B cell (primary cell): ENCODE measurements at regions not wholly inside any gene's neighbourhood (a gene's known extent, or its start where the extent isn't known, plus 50 kb on each side); places are given as distances from the start of the nearest gene placed in this dataset.
"Not testable (repeated sequence)": the region's sequence is repeated elsewhere in the genome, so short reads cannot be mapped to it uniquely, and the experiment has no call there.

Source experiments
- ATAC-seq: fragments of 200-7000 bp; cut with Tn5 transposase; one replicate; pipeline ENCODE4 v1.10.0; 2021; ENCODE audit warnings: low read depth, mild to moderate bottlenecking, moderate number of reproducible peaks, moderate library complexity
- CTCF ChIA-PET: fragments of 350-600 bp; sonication (Branson Sonifier 250); formaldehyde crosslinking; loops from one replicate; lab custom pipeline; 2021; ENCODE audit warnings: antibody characterized with exemption, inconsistent platforms; lab: Charles Lee
- POLR2A ChIA-PET: fragments of 350-600 bp; sonication (Branson Sonifier 250); formaldehyde crosslinking; loops from one replicate; lab custom pipeline; 2021; ENCODE audit warnings: antibody characterized with exemption; lab: Charles Lee
- DNase-seq: peaks from one replicate; pipeline ENCODE4 v3.0.0; 2013
- H2AFZ ChIP-seq: 2 replicates; pipeline ENCODE4 v1.6.1; 2012; ENCODE audit warnings: mild to moderate bottlenecking, low read depth, low read length; ENCODE audit not compliant: insufficient read depth, poor library complexity, severe bottlenecking
- H3K27ac ChIP-seq, 2 donors: 1 replicate in 1 of 2; 2 replicates in 1 of 2; pipeline ENCODE4 v1.5.1; 2012 to 2013; ENCODE audit warnings: low read length in 2 of 2, mild to moderate bottlenecking in 2 of 2, moderate library complexity in 1 of 2
- H3K27me3 ChIP-seq, 4 experiments: fragments of 200-600 bp in 1 of 4; sonication (generic) in 1 of 4; replicated peaks in 1 of 4; 1 replicate in 2 of 4; 2 replicates in 2 of 4; pipeline versions ENCODE4 v1.6.1 to v1.7.0; 2013 to 2016; ENCODE audit warnings: low read length in 3 of 4, mild to moderate bottlenecking in 2 of 4, mixed read lengths in 1 of 4, moderate library complexity in 1 of 4; ENCODE audit not compliant: insufficient read depth in 4 of 4, control insufficient read depth in 3 of 4; ENCODE audit errors: control extremely low read depth in 1 of 4
- H3K36me3 ChIP-seq, 2 experiments: replicated peaks in 1 of 2; 1 replicate in 1 of 2; 2 replicates in 1 of 2; pipeline versions ENCODE4 v1.6.1 to v1.7.1; 2013; ENCODE audit warnings: low read length in 1 of 2; ENCODE audit not compliant: insufficient read depth in 2 of 2, control insufficient read depth in 1 of 2; ENCODE audit errors: control extremely low read depth in 1 of 2, extremely low read depth in 1 of 2
- H3K4me1 ChIP-seq, 2 donors: fragments of 200-600 bp in 1 of 2; sonication (generic) in 1 of 2; 1 replicate in 1 of 2; 2 replicates in 1 of 2; pipeline versions ENCODE4 v1.5.1 to v1.6.1; 2013 to 2017; ENCODE audit warnings: low read length in 2 of 2; ENCODE audit not compliant: control insufficient read depth in 2 of 2, insufficient read depth in 2 of 2
- H3K4me2 ChIP-seq: replicated peaks from 2 replicates; pipeline ENCODE3; 2012; ENCODE audit warnings: mild to moderate bottlenecking, low read depth, low read length; ENCODE audit not compliant: poor library complexity, severe bottlenecking
- H3K4me3 ChIP-seq, 5 experiments: fragments of 200-600 bp in 1 of 5; sonication (generic) in 1 of 5; 1 replicate in 3 of 5; 2 replicates in 2 of 5; pipeline versions ENCODE4 v1.5.1 to v1.7.0; 2011 to 2016; ENCODE audit warnings: low read length in 4 of 5, mild to moderate bottlenecking in 4 of 5, low read depth in 2 of 5, control low read depth in 1 of 5, moderate library complexity in 1 of 5; ENCODE audit not compliant: insufficient read depth in 1 of 5; ENCODE audit errors: control extremely low read depth in 1 of 5, extremely low read depth in 1 of 5
- H3K79me2 ChIP-seq: fragments of 200-600 bp; sonication (generic); one replicate; pipeline ENCODE4 v1.6.0; 2016; ENCODE audit warnings: low read length; ENCODE audit not compliant: control insufficient read depth, insufficient read depth
- H3K9ac ChIP-seq: fragments of 200-600 bp; sonication (generic); 2 replicates; pipeline ENCODE4 v1.6.1; 2017; ENCODE audit warnings: mild to moderate bottlenecking, low read length, moderate library complexity
- H3K9me3 ChIP-seq, 3 donors: one replicate each; pipeline versions ENCODE4 v1.6.1 to v1.7.1; 2013; ENCODE audit warnings: low read length in 2 of 3; ENCODE audit not compliant: control insufficient read depth in 2 of 3, insufficient read depth in 1 of 3; ENCODE audit errors: control extremely low read depth in 1 of 3
- H4K20me1 ChIP-seq: 2 replicates; pipeline ENCODE4 v1.6.0; 2012; ENCODE audit warnings: mild to moderate bottlenecking, low read length; ENCODE audit not compliant: insufficient read depth, control insufficient read depth, poor library complexity, severe bottlenecking
- H3K27ac Mint-ChIP-seq: one replicate; pipeline ENCODE4 v1.8.0; 2021; ENCODE audit warnings: mixed read lengths
- H3K27me3 Mint-ChIP-seq: one replicate; pipeline ENCODE4 v1.8.0; 2021; ENCODE audit warnings: mixed read lengths
- H3K4me1 Mint-ChIP-seq: one replicate; pipeline ENCODE4 v1.8.0; 2021; ENCODE audit warnings: mixed read lengths
- H3K4me3 Mint-ChIP-seq: one replicate; pipeline ENCODE4 v1.8.0; 2021; ENCODE audit warnings: mixed read lengths
- H3K9me3 Mint-ChIP-seq: one replicate; pipeline ENCODE4 v1.8.0; 2022; ENCODE audit warnings: mixed read lengths; ENCODE audit not compliant: insufficient read depth
- WGBS: methylation state at CpG from one replicate; pipeline ENCODE4 v1.1.5; 2013; ENCODE audit warnings: missing lambda C conversion rate; ENCODE audit not compliant: insufficient coverage; 5-methylcytosine and 5-hydroxymethylcytosine counted together
- intact Hi-C: fragments of 100-400 bp; cut with micrococcal nuclease; formaldehyde crosslinking; loops from one replicate; pipeline ENCODE4 v1.10.0; 2022

- H3K4me2 ChIP-seq, H3K27me3 Mint-ChIP-seq, H2AFZ ChIP-seq, H3K4me1 ChIP-seq, H3K27me3 ChIP-seq, H3K9ac ChIP-seq, H3K79me2 ChIP-seq, H3K36me3 ChIP-seq, H3K4me3 Mint-ChIP-seq, POLR2A ChIA-PET, CTCF ChIA-PET, ATAC-seq, DNase-seq, H3K9me3 ChIP-seq, H3K9me3 Mint-ChIP-seq, H3K4me3 ChIP-seq, H4K20me1 ChIP-seq, H3K27ac ChIP-seq, intact Hi-C loops, H3K4me1 Mint-ChIP-seq, H3K27ac Mint-ChIP-seq: not testable (repeated sequence)
- no CpG with 5 or more reads among the region's 8 CpGs for WGBS
Observed at GRCh38 chr10:46768515-46769291, 142.5 kb upstream of the PTPN20 start.

GRCh38 chr10:46773178-46773896 lies 137.9 kb upstream of the PTPN20 start:
- H4K20me1 ChIP-seq, ATAC-seq, H3K79me2 ChIP-seq, H3K27me3 ChIP-seq, H3K4me1 ChIP-seq, H3K4me3 Mint-ChIP-seq, H3K4me3 ChIP-seq, H2AFZ ChIP-seq, H3K9ac ChIP-seq, H3K27ac ChIP-seq, CTCF ChIA-PET, H3K27ac Mint-ChIP-seq, DNase-seq, H3K9me3 Mint-ChIP-seq, intact Hi-C loops, H3K36me3 ChIP-seq, H3K27me3 Mint-ChIP-seq, H3K4me1 Mint-ChIP-seq, H3K4me2 ChIP-seq, H3K9me3 ChIP-seq, POLR2A ChIA-PET: not testable (repeated sequence)
- no CpG with 5 or more reads among the region's 15 CpGs for WGBS

- H3K4me1 ChIP-seq, H3K27ac Mint-ChIP-seq, ATAC-seq, H3K27ac ChIP-seq, intact Hi-C loops, H3K27me3 Mint-ChIP-seq, H3K4me1 Mint-ChIP-seq, H3K9ac ChIP-seq, CTCF ChIA-PET, H3K4me3 Mint-ChIP-seq, H3K27me3 ChIP-seq, H3K36me3 ChIP-seq, POLR2A ChIA-PET, H3K4me2 ChIP-seq, DNase-seq, H3K4me3 ChIP-seq, H3K9me3 Mint-ChIP-seq, H2AFZ ChIP-seq, H4K20me1 ChIP-seq, H3K9me3 ChIP-seq, H3K79me2 ChIP-seq: not testable (repeated sequence)
- 63% methylated on average over 2 of the region's 14 CpGs for WGBS
Observed at GRCh38 chr10:46773897-46774236, 137.4 kb upstream of the PTPN20 start.

- H3K27me3 ChIP-seq: not testable (repeated sequence)
- no CpG with 5 or more reads among the region's 42 CpGs for WGBS
Observed at GRCh38 chr10:46774366-46774765, 136.9 kb upstream of the PTPN20 start.

More at GRCh38 chr10:46774366-46774765, 136.9 kb upstream of the PTPN20 start:
- H3K27ac Mint-ChIP-seq, H3K4me1 Mint-ChIP-seq, H3K36me3 ChIP-seq, H3K27ac ChIP-seq, H4K20me1 ChIP-seq, DNase-seq, intact Hi-C loops, H3K4me1 ChIP-seq, H3K9me3 ChIP-seq, H3K9ac ChIP-seq, CTCF ChIA-PET, ATAC-seq, POLR2A ChIA-PET, H3K4me2 ChIP-seq, H3K27me3 Mint-ChIP-seq, H3K9me3 Mint-ChIP-seq, H2AFZ ChIP-seq, H3K4me3 ChIP-seq, H3K4me3 Mint-ChIP-seq, H3K79me2 ChIP-seq: not testable (repeated sequence)
